H1 (cell line): ENCODE measurements at regions not wholly inside any gene's neighbourhood (a gene's known extent, or its start where the extent isn't known, plus 50 kb on each side); places are given as distances from the start of the nearest gene placed in this dataset.

Experiments used
- CTCF ChIA-PET: fragments of 300-600 bp; sonication (Branson Sonifier 250); formaldehyde crosslinking; loops from one replicate; lab custom pipeline; 2021; ENCODE audit not compliant: partially characterized antibody; lab: Charles Lee
- POLR2A ChIA-PET: fragments of 300-600 bp; sonication (Branson Sonifier 250); formaldehyde crosslinking; loops from one replicate; lab custom pipeline; 2021; ENCODE audit warnings: inconsistent platforms; ENCODE audit not compliant: partially characterized antibody; lab: Charles Lee
- DNase-seq, 2 experiments: peaks; one replicate each; pipeline versions ENCODE4 v3.0.0 to v3.0.0-alpha.2; 2010 to 2022; ENCODE audit warnings: low spot score in 2 of 2, low read depth in 1 of 2, mixed read lengths in 1 of 2
- FAIRE-seq: peaks from 2 replicates; lab custom pipeline; 2011; peaks lifted over from hg19 to GRCh38; lab: Jason Lieb, UNC
- H2AFZ ChIP-seq: 2 replicates; pipeline ENCODE4 v1.8.1; 2012; ENCODE audit warnings: low read length, inconsistent platforms
- H2AK5ac ChIP-seq: 2 replicates; pipeline ENCODE4 v1.6.1; 2013; ENCODE audit warnings: low read depth, low read length
- H2BK120ac ChIP-seq: replicated peaks from 2 replicates; pipeline ENCODE3; 2013; ENCODE audit warnings: low read depth, low read length, inconsistent platforms
- H2BK12ac ChIP-seq: 2 replicates; pipeline ENCODE4 v1.6.1; 2013; ENCODE audit warnings: low read depth, low read length
- H2BK15ac ChIP-seq: 2 replicates; pipeline ENCODE4 v1.6.1; 2013; ENCODE audit warnings: low read length
- H2BK20ac ChIP-seq: 2 replicates; pipeline ENCODE4 v1.6.1; 2013; ENCODE audit warnings: low read length
- H2BK5ac ChIP-seq: 2 replicates; pipeline ENCODE4 v1.6.1; 2013; ENCODE audit warnings: low read depth, low read length
- H3K14ac ChIP-seq: 2 replicates; pipeline ENCODE4 v1.6.1; 2013; ENCODE audit warnings: inconsistent platforms; ENCODE audit not compliant: insufficient read length
- H3K18ac ChIP-seq: 2 replicates; pipeline ENCODE4 v1.6.1; 2013; ENCODE audit warnings: low read length; ENCODE audit errors: extremely low read depth
- H3K23ac ChIP-seq: 2 replicates; pipeline ENCODE4 v1.6.1; 2013; ENCODE audit warnings: inconsistent platforms; ENCODE audit not compliant: insufficient read length
- H3K23me2 ChIP-seq: 2 replicates; pipeline ENCODE4 v1.6.1; 2013; ENCODE audit warnings: low read depth, low read length
- H3K27ac ChIP-seq: 2 replicates; pipeline ENCODE4 v1.6.1; 2011; ENCODE audit warnings: low read depth, low read length, inconsistent platforms
- H3K27me3 ChIP-seq, 4 experiments: replicated peaks in 1 of 4; 1 replicate in 1 of 4; 2 replicates in 3 of 4; pipeline versions ENCODE4 v1.6.1 to v1.8.1; 2011 to 2013; ENCODE audit warnings: low read length in 3 of 4, mild to moderate bottlenecking in 3 of 4, inconsistent platforms in 2 of 4, mixed read lengths in 2 of 4, moderate library complexity in 1 of 4; ENCODE audit not compliant: control insufficient read depth in 3 of 4, insufficient read depth in 3 of 4; ENCODE audit errors: extremely low read depth in 1 of 4
- H3K36me3 ChIP-seq, 4 experiments: 2 replicates each; pipeline versions ENCODE4 v1.6.1 to v1.8.1; 2011 to 2013; ENCODE audit warnings: mild to moderate bottlenecking in 4 of 4, low read length in 3 of 4, moderate library complexity in 2 of 4, control low read depth in 1 of 4, inconsistent platforms in 1 of 4; ENCODE audit not compliant: insufficient read depth in 4 of 4, control insufficient read depth in 2 of 4
- H3K4ac ChIP-seq: replicated peaks from 2 replicates; pipeline ENCODE3; 2013; ENCODE audit warnings: low read length, low read depth, mixed read lengths, inconsistent platforms; ENCODE audit not compliant: insufficient read length
- H3K4me1 ChIP-seq, 4 experiments: replicated peaks in 1 of 4; 1 replicate in 1 of 4; 2 replicates in 3 of 4; pipeline versions ENCODE4 v1.6.1 to v1.8.1; 2011 to 2013; ENCODE audit warnings: low read length in 3 of 4, inconsistent platforms in 2 of 4, mixed read lengths in 1 of 4; ENCODE audit not compliant: insufficient read depth in 4 of 4, control insufficient read depth in 3 of 4
- H3K4me2 ChIP-seq, 2 experiments: 2 replicates each; pipeline versions ENCODE4 v1.6.1 to v1.8.1; 2011 to 2013; ENCODE audit warnings: low read depth in 2 of 2, low read length in 2 of 2, control low read depth in 1 of 2, inconsistent platforms in 1 of 2, mild to moderate bottlenecking in 1 of 2; ENCODE audit not compliant: insufficient read depth in 1 of 2
- H3K4me3 ChIP-seq, 4 experiments: fragments of 200-600, 300-600 bp in 1 of 4; sonication (generic), shearing (Covaris generic), sonication (Bioruptor Twin) in 1 of 4; 2 replicates each; pipeline versions ENCODE4 v1.5.1 to v1.8.1; 2011 to 2016; ENCODE audit warnings: low read length in 4 of 4, low read depth in 3 of 4, control low read depth in 2 of 4, inconsistent platforms in 2 of 4, mild to moderate bottlenecking in 2 of 4, mixed read lengths in 1 of 4, moderate library complexity in 1 of 4; ENCODE audit not compliant: insufficient read depth in 2 of 4; ENCODE audit errors: extremely low read depth in 1 of 4
- H3K56ac ChIP-seq: replicated peaks from 2 replicates; pipeline ENCODE3; 2013; ENCODE audit warnings: low read depth, mild to moderate bottlenecking, mixed read lengths, low read length, inconsistent platforms; ENCODE audit not compliant: insufficient read length
- H3K79me1 ChIP-seq: 2 replicates; pipeline ENCODE4 v1.6.1; 2013; ENCODE audit warnings: low read depth, low read length, control low read depth
- H3K79me2 ChIP-seq, 2 experiments: 2 replicates each; pipeline versions ENCODE4 v1.6.1 to v1.8.1; 2012 to 2013; ENCODE audit warnings: low read length in 2 of 2, mild to moderate bottlenecking in 2 of 2, inconsistent platforms in 1 of 2; ENCODE audit not compliant: insufficient read depth in 2 of 2, control insufficient read depth in 1 of 2
- H3K9ac ChIP-seq, 4 experiments: replicated peaks in 1 of 4; 1 replicate in 1 of 4; 2 replicates in 3 of 4; pipeline versions ENCODE4 v1.6.1 to v1.8.1; 2011 to 2013; ENCODE audit warnings: low read depth in 3 of 4, low read length in 3 of 4, control low read depth in 2 of 4, mild to moderate bottlenecking in 2 of 4, moderate library complexity in 2 of 4, inconsistent platforms in 1 of 4; ENCODE audit errors: extremely low read depth in 1 of 4
- H3K9me3 ChIP-seq, 2 experiments: 2 replicates each; pipeline versions ENCODE4 v1.6.1 to v1.8.1; 2012 to 2013; ENCODE audit warnings: mild to moderate bottlenecking in 2 of 2, moderate library complexity in 2 of 2, control low read depth in 1 of 2, inconsistent platforms in 1 of 2, low read depth in 1 of 2, low read length in 1 of 2, mixed read lengths in 1 of 2; ENCODE audit not compliant: insufficient read depth in 2 of 2
- H4K20me1 ChIP-seq, 2 experiments: replicated peaks in 1 of 2; 2 replicates each; pipeline versions ENCODE3 to v1.8.1; 2011 to 2013; ENCODE audit warnings: inconsistent platforms in 2 of 2, low read length in 2 of 2, mild to moderate bottlenecking in 1 of 2; ENCODE audit not compliant: insufficient read depth in 2 of 2, control insufficient read depth in 1 of 2
- H4K5ac ChIP-seq: 2 replicates; pipeline ENCODE4 v1.6.1; 2013; ENCODE audit warnings: low read length, low read depth, mixed read lengths, inconsistent platforms; ENCODE audit not compliant: insufficient read length
- H4K8ac ChIP-seq: 2 replicates; pipeline ENCODE4 v1.8.0; 2013; ENCODE audit warnings: mild to moderate bottlenecking, moderate library complexity, low read length, inconsistent platforms; ENCODE audit not compliant: insufficient read depth; ENCODE audit errors: extremely low read depth
- H4K91ac ChIP-seq: replicated peaks from 2 replicates; pipeline ENCODE3; 2013; ENCODE audit warnings: low read length, mixed read lengths, inconsistent platforms; ENCODE audit not compliant: insufficient read length
- ASH2L ChIP-seq: fragments of 200-600, 300-600 bp; sonication (generic); IDR thresholded peaks from one replicate; pipeline ENCODE4 v1.7.1; 2017; ENCODE audit warnings: low read length
- ATF3 ChIP-seq: IDR thresholded peaks from 2 replicates; pipeline ENCODE4 v1.6.1; 2011; ENCODE audit warnings: low read depth, mild to moderate bottlenecking, low read length; ENCODE audit not compliant: insufficient read depth
- CREB1 ChIP-seq: IDR thresholded peaks from 2 replicates; pipeline ENCODE4 v1.6.1; 2012; ENCODE audit warnings: inconsistent platforms
- EZH2 ChIP-seq: fragments of 200-600 bp; sonication (generic); IDR thresholded peaks from 2 replicates; pipeline ENCODE4 v1.7.1; 2012; ENCODE audit warnings: low read depth, mild to moderate bottlenecking, moderate library complexity, low read length, inconsistent platforms; ENCODE audit not compliant: severe bottlenecking
- GTF2F1 ChIP-seq: IDR thresholded peaks from 2 replicates; pipeline ENCODE4 v1.6.1; 2012; ENCODE audit warnings: low read depth, low read length, improper control_type of control experiment, borderline replicate concordance
- HDAC2 ChIP-seq, 2 experiments: fragments of 300-600 bp in 1 of 2; sonication (generic) in 1 of 2; IDR thresholded peaks; 2 replicates each; pipeline ENCODE4 v1.6.1; 2011 to 2012; ENCODE audit warnings: low read depth in 2 of 2, low read length in 2 of 2, mild to moderate bottlenecking in 2 of 2, moderate library complexity in 2 of 2, borderline replicate concordance in 1 of 2, inconsistent platforms in 1 of 2
- KDM4A ChIP-seq: IDR thresholded peaks from one replicate; pipeline ENCODE4 v1.7.1; 2012; ENCODE audit warnings: low read depth, mild to moderate bottlenecking, moderate library complexity, low read length, inconsistent platforms; ENCODE audit not compliant: severe bottlenecking
- RNF2 ChIP-seq: fragments of 200-900, 300-1000 bp; sonication (generic); IDR thresholded peaks from 2 replicates; pipeline ENCODE4 v1.7.1; 2016; ENCODE audit warnings: borderline replicate concordance, low read depth, mild to moderate bottlenecking, antibody characterized with exemption, low read length; ENCODE audit not compliant: poor library complexity, severe bottlenecking; ENCODE audit errors: missing control alignments
- SAP30 ChIP-seq: fragments of 300-600 bp; sonication (generic); IDR thresholded peaks from 2 replicates; pipeline ENCODE4 v1.7.1; 2012; ENCODE audit warnings: low read length, moderate library complexity, mild to moderate bottlenecking, inconsistent platforms; ENCODE audit not compliant: insufficient read depth, insufficient replicate concordance
- SP4 ChIP-seq: IDR thresholded peaks from 2 replicates; pipeline ENCODE4 v1.6.1; 2012; ENCODE audit warnings: low read length, inconsistent platforms
- WGBS, 2 experiments: shearing (Covaris generic) in 1 of 2; methylation state at CpG; one replicate each; pipeline versions ENCODE4 v1.1.6 to v1.1.7; 2013 to 2015; ENCODE audit warnings: low lambda C conversion rate in 2 of 2, mixed read lengths in 2 of 2, inconsistent platforms in 1 of 2, low coverage in 1 of 2, missing lambda C conversion rate in 1 of 2; ENCODE audit not compliant: insufficient replicate concordance in 2 of 2, insufficient coverage in 1 of 2, insufficient read length in 1 of 2; ENCODE audit errors: extremely low coverage in 1 of 2, missing lambda C conversion rate in 1 of 2; 5-methylcytosine and 5-hydroxymethylcytosine counted together
- TF ChIP-seq, protein P1 (sequence below): IDR thresholded peaks from 2 replicates; pipeline ENCODE4 v1.6.1; 2012; ENCODE audit warnings: inconsistent platforms

GRCh38 chr12:4214877-4215228 is 58.7 kb upstream of the CCND2 start:
- 93% methylated on average over 7 of the region's 8 CpGs; no CpG with 5 or more reads in 1 of the 2 experiments for WGBS, 2 experiments
- ChIA-PET POLR2A (interaction anchor here (1.3 to 2.7 kb wide), 2 partner anchors 11 to 91 kb away, joined by 3 to 15 read pairs; no protein-coding TSS in a partner anchor), CTCF (interaction anchor here (1.2 to 3.0 kb wide), 2 partner anchors 14 to 59 kb away, joined by 3 to 13 read pairs; no protein-coding TSS in a partner anchor)
- Histone ChIP-seq H3K36me3 (no peaks in the 10 kb centered on the region), H3K9ac (no peak overlapping the region), H3K79me1 (no peaks in the 10 kb centered on the region), H2AFZ (no peak overlapping the region), H4K5ac (no peak overlapping the region), H3K79me2 (no peaks in the 10 kb centered on the region), H3K23me2 (no peaks in the 10 kb centered on the region), H2AK5ac (no peak overlapping the region), H2BK5ac (no peak overlapping the region), H3K23ac (no peak overlapping the region), H4K20me1 (no peaks in the 10 kb centered on the region), H3K18ac (no peak overlapping the region), H4K8ac (no peak overlapping the region), H3K27ac (no peak overlapping the region), H3K9me3 (no peaks in the 10 kb centered on the region), H3K4me3 (no peak overlapping the region), H2BK120ac (no peak overlapping the region), H3K4me2 (no peak overlapping the region), H3K27me3 (no peaks in the 10 kb centered on the region; a peak in 1 of 7 replicates), H4K91ac (no peak overlapping the region), H2BK12ac (no peak overlapping the region), H3K4me1 (no peaks in the 10 kb centered on the region), H3K4ac (no peak overlapping the region), H3K56ac (no peak overlapping the region), H3K14ac (no peak overlapping the region), H2BK20ac (no peak overlapping the region), H2BK15ac (no peak overlapping the region)
- FAIRE-seq (no peak), DNase-seq (peak in 1 of 2 experiments; percentile 20)
- TF ChIP-seq SP4 = no peak
- no peak for TF ChIP-seq GTF2F1
- no peak for TF ChIP-seq ASH2L
- TF ChIP-seq, protein P1, sequence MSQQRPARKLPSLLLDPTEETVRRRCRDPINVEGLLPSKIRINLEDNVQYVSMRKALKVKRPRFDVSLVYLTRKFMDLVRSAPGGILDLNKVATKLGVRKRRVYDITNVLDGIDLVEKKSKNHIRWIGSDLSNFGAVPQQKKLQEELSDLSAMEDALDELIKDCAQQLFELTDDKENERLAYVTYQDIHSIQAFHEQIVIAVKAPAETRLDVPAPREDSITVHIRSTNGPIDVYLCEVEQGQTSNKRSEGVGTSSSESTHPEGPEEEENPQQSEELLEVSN = no peak
- TF ChIP-seq KDM4A = no peak
- TF ChIP-seq SAP30 = no peak
- TF ChIP-seq HDAC2 (IDR thresholded peaks at IDR 0.05; ENCODE audit: borderline replicate concordance in 1 of 2, low read depth in 2 of 2, low read length in 2 of 2) = no peak
- no peak for TF ChIP-seq ATF3
- no peak for TF ChIP-seq CREB1
- TF ChIP-seq EZH2 = no peak
- no peak for TF ChIP-seq RNF2
